CD4-positive, alpha-beta T cell (primary cell): ENCODE measurements at regions not wholly inside any gene's neighbourhood (a gene's known extent, or its start where the extent isn't known, plus 50 kb on each side); places are given as distances from the start of the nearest gene placed in this dataset.

Experiments used
- ATAC-seq: fragments of 200-7000 bp; cut with Tn5 transposase; one replicate; pipeline ENCODE4 v1.10.0; 2022; ENCODE audit warnings: mild to moderate bottlenecking; ENCODE audit not compliant: poor library complexity
- CTCF ChIA-PET: fragments of 350-600 bp; sonication (Branson Sonifier 250); formaldehyde crosslinking; loops from one replicate; lab custom pipeline; 2021; ENCODE audit warnings: antibody characterized with exemption, inconsistent platforms; lab: Charles Lee
- POLR2A ChIA-PET: fragments of 350-600 bp; sonication (Branson Sonifier 250); formaldehyde crosslinking; loops from one replicate; lab custom pipeline; 2021; ENCODE audit warnings: antibody characterized with exemption, inconsistent platforms; lab: Charles Lee
- DNase-seq, 14 experiments: peaks; one replicate each; pipeline ENCODE4 v3.0.0-alpha.2; 2013 to 2020; ENCODE audit warnings: mixed read lengths in 2 of 14
- H3K27ac ChIP-seq, 2 donors: one replicate each; pipeline versions ENCODE4 v1.5.1 to v1.7.0; 2013; ENCODE audit warnings: low read length in 2 of 2, low read depth in 1 of 2, mild to moderate bottlenecking in 1 of 2
- H3K27me3 ChIP-seq, 2 experiments: 1 replicate in 1 of 2; 2 replicates in 1 of 2; pipeline versions ENCODE4 v1.6.1 to v1.7.0; 2013; ENCODE audit warnings: low read length in 2 of 2, control low read depth in 1 of 2, mild to moderate bottlenecking in 1 of 2, moderate library complexity in 1 of 2; ENCODE audit not compliant: insufficient read depth in 2 of 2, control insufficient read depth in 1 of 2
- H3K36me3 ChIP-seq: one replicate; pipeline ENCODE4 v1.6.1; 2013; ENCODE audit warnings: low read length, control low read depth; ENCODE audit not compliant: insufficient read depth
- H3K4me1 ChIP-seq: one replicate; pipeline ENCODE4 v1.6.1; 2013; ENCODE audit warnings: low read length, control low read depth; ENCODE audit not compliant: insufficient read depth
- H3K4me3 ChIP-seq: one replicate; pipeline ENCODE4 v1.5.1; 2013; ENCODE audit warnings: mild to moderate bottlenecking, low read length, moderate library complexity
- H3K9me3 ChIP-seq, 2 experiments: 1 replicate in 1 of 2; 2 replicates in 1 of 2; pipeline versions ENCODE4 v1.6.1 to v1.7.0; 2013; ENCODE audit warnings: low read length in 2 of 2, mild to moderate bottlenecking in 2 of 2, control low read depth in 1 of 2, moderate library complexity in 1 of 2; ENCODE audit not compliant: control insufficient read depth in 1 of 2, insufficient read depth in 1 of 2
- H3K27ac Mint-ChIP-seq: one replicate; pipeline ENCODE4 v1.8.0; 2020; ENCODE audit warnings: mixed read lengths
- H3K27me3 Mint-ChIP-seq: one replicate; pipeline ENCODE4 v1.8.0; 2021; ENCODE audit warnings: mixed read lengths
- H3K36me3 Mint-ChIP-seq: one replicate; pipeline ENCODE4 v1.8.0; 2021; ENCODE audit warnings: low read depth, mixed read lengths
- H3K4me1 Mint-ChIP-seq: one replicate; pipeline ENCODE4 v1.8.0; 2021; ENCODE audit warnings: low read depth, mixed read lengths
- H3K4me3 Mint-ChIP-seq: one replicate; pipeline ENCODE4 v1.8.0; 2020; ENCODE audit warnings: mild to moderate bottlenecking, mixed read lengths
- H3K9me3 Mint-ChIP-seq: one replicate; pipeline ENCODE4 v1.8.0; 2020; ENCODE audit warnings: mixed read lengths
- intact Hi-C, 2 experiments: fragments of 100-400 bp; cut with DNase I in 1 of 2; cut with micrococcal nuclease in 1 of 2; formaldehyde crosslinking; loops; one replicate each; pipeline versions ENCODE4 v1.15.1 to v1.9.0; 2023 to 2025; cut with DNase I, micrococcal nuclease
- TF ChIP-seq, protein P1 (sequence below): fragments of 200-600 bp; IDR thresholded peaks from one replicate; pipeline ENCODE4 v1.8.0; 2022; ENCODE audit warnings: antibody characterized with exemption, mild to moderate bottlenecking

DNA sequence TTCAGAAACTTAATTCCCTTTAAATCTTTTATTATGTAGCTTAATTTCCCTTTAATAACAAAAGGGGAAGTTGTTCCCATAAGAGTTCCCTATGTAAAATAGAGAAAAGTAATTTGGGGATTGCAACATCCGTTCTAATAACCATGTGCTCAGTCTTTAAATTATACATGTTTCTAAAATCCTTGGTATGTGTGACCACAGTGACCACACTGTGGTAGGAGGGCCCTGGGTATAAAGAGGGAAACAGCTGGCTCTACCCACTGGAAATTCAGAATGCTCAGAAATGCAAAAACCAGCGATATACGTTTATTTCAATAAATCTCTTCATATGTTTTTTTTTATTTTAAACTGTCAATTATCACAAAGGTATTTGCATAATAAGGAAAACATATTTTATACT lies 219.1 kb downstream of the FGF13 start:
- no peaks in the 10 kb centered on the region for H3K4me1 Mint-ChIP-seq
- ATAC-seq = no peak
- no peak overlapping the region for H3K4me3 ChIP-seq

DNA sequence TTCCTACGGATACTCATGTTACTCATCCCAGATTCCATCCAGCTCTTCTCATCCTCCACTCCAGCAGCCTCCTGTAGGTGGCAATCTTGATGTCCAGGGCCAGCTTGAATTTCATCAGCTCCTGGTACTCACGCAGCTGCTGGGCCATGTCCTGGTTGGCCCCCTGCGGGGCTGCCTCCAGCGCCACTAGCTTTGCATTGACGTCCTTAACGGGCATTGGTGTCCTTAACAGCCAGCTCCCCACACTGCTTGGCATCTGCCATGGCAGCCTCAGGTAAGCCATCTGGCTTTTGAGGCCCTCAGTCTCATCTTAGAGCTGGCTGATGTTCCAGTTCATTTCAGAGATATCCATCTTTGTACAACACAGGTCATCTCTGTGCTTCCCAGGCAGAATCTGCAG lies 223.7 kb downstream of the FGF13 start:
- ATAC-seq (no peak), DNase-seq (no peak)
- peaks cover 0 to 6% of the 10 kb centered on the region in 2 experiments for H3K9me3 ChIP-seq
- H3K4me3 ChIP-seq = no peak overlapping the region
- H3K27me3 ChIP-seq = no peaks in the 10 kb centered on the region
- TF ChIP-seq, protein P1, sequence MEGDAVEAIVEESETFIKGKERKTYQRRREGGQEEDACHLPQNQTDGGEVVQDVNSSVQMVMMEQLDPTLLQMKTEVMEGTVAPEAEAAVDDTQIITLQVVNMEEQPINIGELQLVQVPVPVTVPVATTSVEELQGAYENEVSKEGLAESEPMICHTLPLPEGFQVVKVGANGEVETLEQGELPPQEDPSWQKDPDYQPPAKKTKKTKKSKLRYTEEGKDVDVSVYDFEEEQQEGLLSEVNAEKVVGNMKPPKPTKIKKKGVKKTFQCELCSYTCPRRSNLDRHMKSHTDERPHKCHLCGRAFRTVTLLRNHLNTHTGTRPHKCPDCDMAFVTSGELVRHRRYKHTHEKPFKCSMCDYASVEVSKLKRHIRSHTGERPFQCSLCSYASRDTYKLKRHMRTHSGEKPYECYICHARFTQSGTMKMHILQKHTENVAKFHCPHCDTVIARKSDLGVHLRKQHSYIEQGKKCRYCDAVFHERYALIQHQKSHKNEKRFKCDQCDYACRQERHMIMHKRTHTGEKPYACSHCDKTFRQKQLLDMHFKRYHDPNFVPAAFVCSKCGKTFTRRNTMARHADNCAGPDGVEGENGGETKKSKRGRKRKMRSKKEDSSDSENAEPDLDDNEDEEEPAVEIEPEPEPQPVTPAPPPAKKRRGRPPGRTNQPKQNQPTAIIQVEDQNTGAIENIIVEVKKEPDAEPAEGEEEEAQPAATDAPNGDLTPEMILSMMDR = no peak
- POLR2A ChIA-PET = no interaction called here
- H3K4me1 ChIP-seq = no peaks in the 10 kb centered on the region
- H3K27me3 Mint-ChIP-seq = no peaks in the 10 kb centered on the region
- no peaks in the 10 kb centered on the region for H3K36me3 ChIP-seq
- H3K27ac Mint-ChIP-seq = no peak overlapping the region
- no peaks in the 10 kb centered on the region for H3K4me1 Mint-ChIP-seq
- H3K4me3 Mint-ChIP-seq = no peak overlapping the region
- no peaks in the 10 kb centered on the region for H3K36me3 Mint-ChIP-seq
- CTCF ChIA-PET = no interaction called here
- intact Hi-C loops = no loop called here
- peaks cover 4% of the 10 kb centered on the region for H3K9me3 Mint-ChIP-seq
- no peak overlapping the region for H3K27ac ChIP-seq

More for the DNA sequence above, 219.1 kb downstream of the FGF13 start:
- Histone ChIP-seq H3K4me1 (no peaks in the 10 kb centered on the region), H3K27me3 (no peaks in the 10 kb centered on the region), H3K9me3 (peaks cover 0 to 5% of the 10 kb centered on the region in 2 experiments), H3K36me3 (no peaks in the 10 kb centered on the region), H3K27ac (no peak overlapping the region)
- H3K36me3 Mint-ChIP-seq = no peaks in the 10 kb centered on the region
- no peaks in the 10 kb centered on the region for H3K27me3 Mint-ChIP-seq
- TF ChIP-seq, protein P1 = no peak
- DNase-seq = no peak
- ChIA-PET POLR2A (no interaction called here), CTCF (no interaction called here)
- no peak overlapping the region for H3K27ac Mint-ChIP-seq
- H3K4me3 Mint-ChIP-seq = no peak overlapping the region
- no peaks in the 10 kb centered on the region for H3K9me3 Mint-ChIP-seq
- intact Hi-C loops = no loop called here

DNA sequence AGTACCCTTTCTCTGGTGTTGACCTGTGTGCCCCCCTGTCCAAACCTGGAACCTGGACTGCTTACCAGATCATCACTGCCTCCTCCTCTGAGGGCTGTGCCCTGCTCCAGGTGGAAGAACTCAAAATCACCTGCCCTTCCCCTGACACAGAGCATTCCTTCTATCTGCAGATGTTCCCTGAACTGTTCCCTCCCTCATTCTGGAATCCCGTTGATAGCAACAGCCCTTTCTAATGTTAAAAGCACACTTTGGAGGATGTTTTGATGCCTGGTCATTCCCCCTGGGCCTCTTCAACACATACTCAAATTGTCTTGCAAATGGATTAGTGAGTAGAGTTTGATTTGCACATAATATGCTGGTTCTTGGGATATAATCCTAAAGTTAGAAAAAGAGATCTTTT lies 225.8 kb downstream of the FGF13 start:
- intact Hi-C loops = no loop called here
- H3K9me3 ChIP-seq = peaks cover 0 to 6% of the 10 kb centered on the region in 2 experiments
- TF ChIP-seq, protein P1 = no peak
- H3K4me1 Mint-ChIP-seq = no peaks in the 10 kb centered on the region
- ATAC-seq (no peak), DNase-seq (no peak)
- no peak overlapping the region for H3K4me3 ChIP-seq
- H3K27ac Mint-ChIP-seq = no peak overlapping the region
- H3K4me3 Mint-ChIP-seq = no peak overlapping the region
- no peaks in the 10 kb centered on the region for H3K36me3 Mint-ChIP-seq
- no peaks in the 10 kb centered on the region for H3K4me1 ChIP-seq
- no peaks in the 10 kb centered on the region for H3K27me3 Mint-ChIP-seq
- CTCF ChIA-PET = no interaction called here
- peaks cover 4% of the 10 kb centered on the region for H3K9me3 Mint-ChIP-seq
- no peaks in the 10 kb centered on the region for H3K36me3 ChIP-seq
- POLR2A ChIA-PET = no interaction called here
- no peaks in the 10 kb centered on the region for H3K27me3 ChIP-seq
- H3K27ac ChIP-seq = no peak overlapping the region
